C4-2B (cell line): ENCODE measurements at regions not wholly inside any gene's neighbourhood (a gene's known extent, or its start where the extent isn't known, plus 50 kb on each side); places are given as distances from the start of the nearest gene placed in this dataset.

Experiments used
- ZFX ChIP-seq: fragments of 450-650 bp; IDR thresholded peaks from 2 replicates; pipeline ENCODE4 v1.6.1; 2017
- TF ChIP-seq, protein P1 (sequence below): fragments of 450-650 bp; conservative IDR thresholded peaks from 2 replicates; pipeline ENCODE4 v1.5.1; 2017; ENCODE audit warnings: mild to moderate bottlenecking

DNA sequence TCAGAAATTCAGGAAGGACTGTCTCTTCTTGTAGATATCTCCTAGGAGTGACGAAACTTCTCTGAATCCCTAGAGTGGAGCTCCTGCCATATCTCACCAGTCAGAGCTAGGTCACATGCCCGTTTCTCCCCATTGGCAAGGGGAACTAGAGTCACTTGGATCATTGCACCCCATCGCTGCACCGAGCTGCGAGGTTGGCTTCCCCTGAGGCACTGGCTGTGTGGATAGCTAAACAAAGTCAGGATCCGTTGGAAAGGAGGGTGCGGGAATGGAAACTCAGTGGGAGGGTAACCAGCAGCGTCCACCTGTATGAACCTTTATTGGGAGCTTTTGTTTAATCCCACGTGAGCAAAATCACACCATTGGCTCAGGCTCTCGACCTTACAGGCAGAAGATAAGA, 283.8 kb downstream of the BRD1 start:
- TF ChIP-seq, protein P1, sequence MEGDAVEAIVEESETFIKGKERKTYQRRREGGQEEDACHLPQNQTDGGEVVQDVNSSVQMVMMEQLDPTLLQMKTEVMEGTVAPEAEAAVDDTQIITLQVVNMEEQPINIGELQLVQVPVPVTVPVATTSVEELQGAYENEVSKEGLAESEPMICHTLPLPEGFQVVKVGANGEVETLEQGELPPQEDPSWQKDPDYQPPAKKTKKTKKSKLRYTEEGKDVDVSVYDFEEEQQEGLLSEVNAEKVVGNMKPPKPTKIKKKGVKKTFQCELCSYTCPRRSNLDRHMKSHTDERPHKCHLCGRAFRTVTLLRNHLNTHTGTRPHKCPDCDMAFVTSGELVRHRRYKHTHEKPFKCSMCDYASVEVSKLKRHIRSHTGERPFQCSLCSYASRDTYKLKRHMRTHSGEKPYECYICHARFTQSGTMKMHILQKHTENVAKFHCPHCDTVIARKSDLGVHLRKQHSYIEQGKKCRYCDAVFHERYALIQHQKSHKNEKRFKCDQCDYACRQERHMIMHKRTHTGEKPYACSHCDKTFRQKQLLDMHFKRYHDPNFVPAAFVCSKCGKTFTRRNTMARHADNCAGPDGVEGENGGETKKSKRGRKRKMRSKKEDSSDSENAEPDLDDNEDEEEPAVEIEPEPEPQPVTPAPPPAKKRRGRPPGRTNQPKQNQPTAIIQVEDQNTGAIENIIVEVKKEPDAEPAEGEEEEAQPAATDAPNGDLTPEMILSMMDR, result no peak
- no peak for TF ChIP-seq ZFX
